COR-L47 (cell line): ENCODE measurements at regions not wholly inside any gene's neighbourhood (a gene's known extent, or its start where the extent isn't known, plus 50 kb on each side); places are given as distances from the start of the nearest gene placed in this dataset.
"Not testable (repeated sequence)": the region's sequence is repeated elsewhere in the genome, so short reads cannot be mapped to it uniquely, and the experiment has no call there.

Source experiments
- DNase-seq: peaks from one replicate; lab custom pipeline; 2025; lab: John Stamatoyannopoulos, UW

DNA sequence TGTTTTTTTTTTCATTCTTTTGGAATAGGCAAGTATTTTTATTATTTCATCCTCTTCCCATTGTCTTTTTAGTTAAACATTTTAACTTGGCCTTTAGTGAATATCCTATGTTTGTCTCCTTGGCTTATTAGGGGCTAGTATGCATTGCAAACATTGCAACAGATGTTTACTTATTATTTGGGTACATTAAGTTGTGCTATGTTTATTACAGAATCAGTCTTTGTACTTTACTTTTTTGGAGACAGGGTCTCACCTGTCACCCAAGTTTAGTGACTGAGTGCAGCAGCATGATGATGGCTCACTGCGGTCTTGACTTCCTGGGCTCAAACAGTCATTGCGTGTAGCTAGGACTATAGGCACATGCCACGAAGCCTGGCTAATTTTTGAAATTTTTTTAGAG lies 51.1 kb upstream of the NUDT6 start:
- DNase-seq, result no peak

DNA sequence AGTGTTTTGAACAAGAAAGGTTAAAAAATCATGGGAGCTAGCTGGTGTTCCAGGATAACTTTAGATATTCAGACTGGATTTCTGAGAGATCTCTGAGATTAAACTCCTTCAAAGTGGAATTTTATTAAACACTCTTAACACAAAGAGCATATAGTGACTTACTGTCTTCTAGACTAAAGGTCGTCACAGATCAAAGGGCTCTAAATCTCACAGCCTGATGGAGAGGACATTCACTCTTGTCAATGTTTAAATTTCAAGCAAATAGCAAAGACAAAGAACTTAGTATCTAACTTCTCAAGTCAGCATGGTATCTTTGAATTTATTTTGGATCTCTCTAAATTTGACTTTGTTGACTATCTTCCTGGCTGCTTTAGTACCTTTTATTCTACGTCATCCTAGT lies 53.7 kb upstream of the NUDT6 start:
- no peak for DNase-seq

DNA sequence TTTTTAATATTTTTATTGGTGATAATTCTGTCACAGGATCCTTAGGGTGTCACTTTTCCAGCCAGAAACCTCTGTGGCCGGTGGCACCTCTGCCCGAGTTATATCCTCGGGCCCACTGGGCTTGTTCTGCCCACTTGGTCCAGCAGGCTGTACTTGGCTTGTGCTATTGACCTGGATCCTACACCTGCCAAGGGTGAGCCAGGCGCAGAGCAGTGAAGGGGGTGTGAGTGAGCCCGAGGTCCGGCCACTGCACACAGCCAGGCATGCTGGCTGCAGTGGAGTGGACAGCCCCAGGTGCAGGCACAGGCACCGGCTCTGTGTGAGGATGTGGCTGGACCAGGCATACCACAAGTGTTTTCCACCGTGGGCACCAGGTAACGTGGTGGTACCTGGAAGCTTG lies 54.7 kb upstream of the NUDT6 start:
- DNase-seq, result no peak

DNA sequence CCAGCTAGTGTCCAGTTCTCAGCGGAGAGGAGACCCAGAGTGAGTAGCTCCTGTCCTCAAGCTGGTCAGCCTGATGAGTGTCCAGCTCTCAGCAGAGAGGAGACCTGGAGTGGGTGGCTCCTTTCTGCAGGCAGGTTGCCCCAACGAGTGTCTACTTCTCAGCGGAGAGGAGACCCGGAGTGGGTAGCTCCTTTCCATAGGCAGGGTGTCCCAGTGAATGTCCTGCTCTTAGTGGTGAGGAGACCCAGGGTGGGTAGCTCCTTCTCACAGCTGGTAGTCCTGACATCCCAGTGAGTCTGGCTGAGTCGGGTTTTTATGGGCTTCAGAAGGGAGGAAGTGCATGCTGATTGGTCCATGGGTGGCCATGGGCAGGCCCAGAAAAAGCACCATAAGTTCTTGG lies 55.7 kb upstream of the NUDT6 start:
- no peak for DNase-seq

DNA sequence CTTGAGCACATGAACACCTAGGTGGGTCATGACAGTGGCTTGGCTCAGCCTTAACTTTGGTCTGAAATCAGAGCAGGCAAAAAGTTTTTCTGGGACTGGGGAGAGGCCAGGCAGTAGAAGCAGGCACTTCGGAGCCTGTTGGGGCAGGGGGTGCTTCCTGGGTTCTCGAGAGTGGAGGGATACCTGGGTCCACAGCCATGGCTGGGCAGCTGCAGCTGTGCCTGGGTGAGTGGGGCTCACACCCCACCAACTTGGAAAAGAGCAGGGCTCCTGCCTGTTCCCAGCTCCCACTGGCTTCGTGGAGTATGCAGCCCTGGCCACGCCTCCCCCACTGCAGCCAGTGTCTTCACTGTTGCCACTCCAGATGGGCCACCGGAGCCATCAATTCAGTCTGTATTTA lies 56.4 kb upstream of the NUDT6 start:
- no peak for DNase-seq

DNA sequence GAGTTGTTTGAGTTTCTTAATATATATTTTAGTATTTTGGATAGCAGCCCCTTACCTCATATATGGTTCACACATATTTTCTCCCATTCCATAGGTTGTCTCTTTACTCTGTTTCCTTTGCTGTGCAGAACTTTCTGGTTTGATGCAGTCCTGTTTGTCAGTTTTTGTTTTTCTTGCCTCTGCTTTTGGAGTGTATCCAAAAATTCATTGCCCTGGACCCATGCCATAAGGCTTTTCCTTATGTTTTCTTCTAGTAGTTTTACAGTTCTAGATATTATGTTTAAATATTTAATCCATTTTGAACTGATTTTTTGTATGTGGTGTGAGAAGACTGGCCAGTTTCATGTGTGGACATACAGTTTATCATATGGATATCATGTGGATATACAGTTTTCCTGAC lies 58.5 kb upstream of the NUDT6 start:
- no peak for DNase-seq

DNA sequence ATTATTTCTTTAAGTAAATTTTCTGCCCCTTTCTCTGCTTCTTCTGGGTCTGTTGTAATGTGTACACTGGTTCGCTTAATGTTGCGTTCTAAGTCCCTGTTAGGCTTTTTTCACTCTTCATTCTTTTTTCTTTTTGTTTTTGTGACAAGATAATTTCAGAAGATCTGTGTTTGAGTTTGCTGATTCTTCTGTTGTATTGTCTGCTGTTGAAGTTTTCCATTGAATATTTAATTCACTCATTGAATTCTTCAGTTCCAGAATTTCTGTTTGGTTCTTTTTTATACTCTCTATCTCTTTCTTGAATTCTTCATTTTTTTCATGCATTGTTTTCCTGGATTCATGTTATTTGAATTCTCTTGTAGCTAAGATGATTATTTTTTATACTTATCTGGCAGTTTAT lies 66.3 kb upstream of the NUDT6 start:
- no peak for DNase-seq

DNA sequence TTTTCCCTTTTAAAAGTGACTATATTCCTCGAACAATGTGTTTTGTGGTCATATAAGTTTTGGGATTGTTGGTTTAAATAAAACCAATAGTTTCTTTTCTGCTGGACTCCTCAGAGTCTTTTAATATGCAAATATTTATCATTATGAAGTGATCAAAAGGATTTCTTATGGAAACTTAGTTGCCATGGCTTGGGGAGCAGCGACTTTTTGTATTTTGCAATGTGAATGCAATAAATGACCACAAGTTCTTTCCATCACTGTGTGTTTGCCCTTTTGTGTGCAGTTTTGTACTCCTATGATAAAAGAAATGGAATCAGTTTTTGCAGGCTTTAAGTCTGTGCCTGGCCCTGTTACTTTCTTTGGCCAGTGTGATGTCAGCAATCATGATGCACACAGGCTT lies 68.5 kb upstream of the NUDT6 start:
- no peak for DNase-seq

DNA sequence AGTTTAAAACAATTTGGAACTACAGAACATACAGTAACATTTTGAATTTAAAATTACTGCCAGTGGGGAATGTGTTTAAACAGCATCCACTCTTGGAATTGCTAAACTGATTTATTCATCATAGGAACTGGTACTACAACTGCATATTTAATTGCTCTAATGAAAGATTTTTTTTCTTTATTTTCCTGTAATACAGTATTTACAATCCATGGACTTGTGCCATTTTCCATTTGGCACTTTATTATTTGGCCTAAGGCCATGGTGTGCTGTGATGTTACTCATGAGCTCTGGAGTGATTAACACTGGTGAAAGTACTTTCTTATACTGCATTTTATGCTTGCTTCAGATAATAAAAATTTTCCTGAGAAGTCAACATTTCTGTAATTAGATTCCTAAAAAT lies 69.7 kb upstream of the NUDT6 start:
- no peak for DNase-seq

DNA sequence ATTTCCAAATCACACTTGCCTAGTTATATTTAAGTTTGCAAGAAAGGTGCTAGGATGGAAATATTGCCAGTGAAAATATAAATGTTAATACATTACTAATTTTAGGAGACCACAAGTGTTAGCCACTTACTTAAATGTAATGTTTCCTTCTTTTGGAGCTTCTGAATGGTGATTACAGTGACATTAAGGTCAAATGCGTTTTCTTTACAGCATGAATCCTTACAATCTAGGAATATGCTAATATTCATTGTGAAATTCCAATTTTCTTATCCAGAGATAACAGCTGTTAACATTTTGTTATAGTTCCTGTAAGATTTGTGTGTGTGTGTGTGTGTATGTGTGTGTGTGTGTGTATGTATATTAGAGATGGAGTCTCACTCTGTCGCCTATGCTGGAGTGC lies 70.2 kb upstream of the NUDT6 start:
- DNase-seq, result no peak

DNA sequence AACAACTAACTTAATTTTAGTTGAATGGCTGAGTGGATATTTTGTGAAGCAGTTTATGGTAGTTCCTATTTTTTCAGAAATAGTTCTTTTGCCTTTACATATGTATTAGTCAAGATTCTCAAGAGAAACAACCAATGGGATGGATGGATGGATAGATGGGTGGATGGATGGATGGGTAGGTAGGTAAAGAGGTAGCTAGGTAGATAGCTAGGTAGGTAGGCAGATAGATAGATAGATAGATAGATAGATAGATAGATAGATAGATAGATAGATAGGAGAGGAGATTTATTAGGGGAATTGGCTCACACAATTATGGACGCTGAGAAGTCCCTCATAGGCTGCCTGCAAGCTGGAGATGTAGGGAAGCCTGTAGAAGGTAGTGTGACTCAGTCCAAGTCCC lies 74.0 kb upstream of the NUDT6 start:
- DNase-seq, result no peak

DNA sequence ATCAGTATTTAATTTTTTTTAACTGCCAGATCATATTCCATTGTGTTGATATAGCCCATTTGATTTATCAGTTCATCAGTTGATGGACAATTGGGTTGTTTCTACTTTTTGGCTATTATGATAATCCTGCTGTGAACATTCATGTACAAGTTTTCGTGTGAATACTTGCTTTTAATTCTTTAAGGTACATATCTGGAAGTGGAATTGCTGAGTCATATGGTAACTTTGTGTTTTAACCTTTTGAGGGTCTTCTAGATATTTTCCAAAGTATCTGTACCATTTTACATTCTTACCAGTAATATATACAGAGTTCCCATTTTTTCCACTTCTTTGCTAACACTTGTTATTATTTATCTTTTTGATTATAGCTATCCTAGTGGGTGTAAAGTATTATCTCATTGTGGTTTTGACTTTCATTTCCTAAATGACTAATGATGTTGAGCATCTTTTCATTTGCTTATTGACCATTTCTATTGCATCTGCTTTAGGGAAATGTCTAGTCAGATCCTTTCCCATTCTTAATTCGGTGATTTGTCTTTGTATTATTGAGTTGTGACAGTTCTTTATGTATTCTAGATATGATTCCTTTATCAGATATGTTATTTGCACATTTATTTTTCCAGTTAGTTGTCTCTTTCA lies 75.2 kb upstream of the NUDT6 start:
- no peak for DNase-seq

DNA sequence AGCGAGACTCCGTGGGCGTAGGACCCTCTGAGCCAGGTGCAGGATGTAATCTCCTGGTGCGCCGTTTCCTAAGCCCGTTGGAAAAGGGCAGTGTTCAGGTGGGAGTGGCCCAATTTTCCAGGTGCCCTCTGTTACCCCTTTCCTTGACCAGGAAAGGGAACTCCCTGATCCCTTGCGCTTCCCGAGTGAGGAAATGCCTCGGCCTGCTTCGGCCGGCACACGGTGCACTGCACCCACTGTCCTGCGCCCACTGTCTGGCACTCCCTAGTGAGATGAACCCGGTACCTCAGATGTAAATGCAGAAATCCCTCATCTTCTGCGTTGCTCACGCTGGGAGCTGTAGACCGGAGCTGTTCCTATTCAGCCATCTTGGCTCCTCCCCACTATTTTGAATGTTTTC lies 81.7 kb upstream of the NUDT6 start:
- DNase-seq, result not testable (repeated sequence)

DNA sequence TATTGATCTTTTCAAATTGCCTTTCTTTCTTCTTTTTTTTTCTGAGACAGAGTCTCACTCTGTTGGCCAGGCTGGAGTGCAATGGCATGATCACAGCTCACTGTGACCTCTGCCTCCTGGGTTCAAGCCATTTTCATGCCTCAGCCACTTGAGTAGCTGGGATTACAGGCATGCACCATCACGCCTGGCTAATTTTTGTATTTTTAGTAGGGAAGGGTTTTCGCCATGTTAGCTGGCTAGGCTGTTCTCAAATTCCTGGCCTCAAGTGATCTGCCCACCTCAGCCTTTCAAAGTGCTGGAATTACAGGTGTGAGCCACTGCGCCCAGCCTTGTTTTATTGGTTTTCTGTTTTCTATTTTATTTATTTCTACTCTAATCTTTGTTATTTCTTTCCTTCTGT lies 82.7 kb upstream of the NUDT6 start:
- not testable (repeated sequence) for DNase-seq

DNA sequence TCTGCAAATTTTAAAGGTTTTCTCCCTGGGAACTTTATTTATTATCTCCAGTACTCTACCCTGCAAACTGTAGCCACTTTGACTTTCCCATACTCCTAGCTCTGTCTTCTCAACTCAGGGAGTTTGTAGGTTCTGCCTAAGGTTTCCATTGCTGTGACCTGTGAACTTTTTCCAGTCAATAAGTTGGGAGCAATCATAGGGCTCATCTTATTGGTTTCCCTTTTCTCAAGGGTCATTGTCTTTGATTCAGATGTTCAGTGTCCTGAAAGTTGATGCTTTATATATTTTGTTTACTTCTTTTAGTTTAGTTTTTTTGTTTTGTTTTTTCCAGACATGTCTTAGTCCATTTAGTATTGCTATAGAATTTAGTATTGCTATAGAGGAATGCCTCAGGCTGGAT lies 85.3 kb upstream of the NUDT6 start:
- DNase-seq, result no peak

DNA sequence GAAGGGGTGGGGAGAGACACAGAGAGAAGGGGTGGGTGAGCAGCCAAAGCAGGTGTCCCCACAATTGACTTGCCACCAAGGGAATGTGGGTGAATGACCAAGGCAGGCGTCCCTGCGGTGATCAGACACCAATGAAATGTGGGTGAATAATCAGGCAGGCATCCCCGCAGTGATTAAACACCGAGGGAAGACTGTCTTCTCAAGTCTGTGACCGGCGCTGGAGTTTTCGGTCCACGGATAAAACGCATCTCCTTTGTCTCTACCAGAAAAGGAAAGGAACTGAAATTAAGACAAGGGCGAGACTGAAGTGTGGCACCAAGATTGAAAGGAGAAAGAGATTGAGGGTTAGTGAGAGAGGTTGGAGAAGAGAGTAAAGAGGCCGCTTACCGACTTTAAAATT lies 90.0 kb upstream of the NUDT6 start:
- not testable (repeated sequence) for DNase-seq

DNA sequence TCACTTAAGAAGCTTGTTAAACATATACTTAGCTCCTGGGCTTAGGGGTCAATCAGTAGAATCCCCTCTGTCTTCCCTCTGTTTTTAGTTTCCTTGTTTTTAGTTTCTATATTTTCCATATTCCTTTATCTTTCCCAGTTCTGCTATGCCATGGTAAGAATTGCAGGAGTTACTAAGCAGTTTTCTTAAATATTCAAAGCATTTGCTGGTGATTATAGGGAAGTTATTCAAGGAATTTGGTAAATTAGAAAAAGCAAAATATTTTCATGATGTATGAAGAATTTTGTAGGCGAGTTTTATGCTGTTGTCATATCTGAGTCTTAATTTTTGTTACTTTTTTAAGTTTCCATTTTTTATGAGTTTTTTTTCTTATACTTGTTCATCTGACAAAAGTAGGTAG lies 91.6 kb upstream of the NUDT6 start:
- DNase-seq, result no peak

DNA sequence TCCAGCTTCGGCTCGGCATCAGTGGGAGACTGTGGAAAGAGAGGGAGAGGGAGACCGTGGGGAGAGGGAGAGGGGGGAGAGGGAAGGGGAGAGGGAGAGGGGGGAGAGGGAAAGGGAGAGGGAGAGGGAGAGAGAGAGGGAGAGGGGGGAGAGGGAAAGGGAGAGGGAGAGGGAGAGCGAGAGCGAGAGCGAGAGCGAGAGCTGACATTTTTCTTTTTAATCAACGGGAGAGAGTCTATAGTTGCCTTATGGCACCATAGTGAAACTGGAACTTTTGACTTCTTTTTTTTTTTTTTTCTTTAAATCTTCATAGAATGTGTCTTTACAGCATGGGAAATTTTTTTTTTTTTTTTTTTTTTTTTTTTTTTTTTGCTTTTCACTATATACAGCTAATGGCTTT lies 94.7 kb upstream of the NUDT6 start:
- DNase-seq, result no peak

DNA sequence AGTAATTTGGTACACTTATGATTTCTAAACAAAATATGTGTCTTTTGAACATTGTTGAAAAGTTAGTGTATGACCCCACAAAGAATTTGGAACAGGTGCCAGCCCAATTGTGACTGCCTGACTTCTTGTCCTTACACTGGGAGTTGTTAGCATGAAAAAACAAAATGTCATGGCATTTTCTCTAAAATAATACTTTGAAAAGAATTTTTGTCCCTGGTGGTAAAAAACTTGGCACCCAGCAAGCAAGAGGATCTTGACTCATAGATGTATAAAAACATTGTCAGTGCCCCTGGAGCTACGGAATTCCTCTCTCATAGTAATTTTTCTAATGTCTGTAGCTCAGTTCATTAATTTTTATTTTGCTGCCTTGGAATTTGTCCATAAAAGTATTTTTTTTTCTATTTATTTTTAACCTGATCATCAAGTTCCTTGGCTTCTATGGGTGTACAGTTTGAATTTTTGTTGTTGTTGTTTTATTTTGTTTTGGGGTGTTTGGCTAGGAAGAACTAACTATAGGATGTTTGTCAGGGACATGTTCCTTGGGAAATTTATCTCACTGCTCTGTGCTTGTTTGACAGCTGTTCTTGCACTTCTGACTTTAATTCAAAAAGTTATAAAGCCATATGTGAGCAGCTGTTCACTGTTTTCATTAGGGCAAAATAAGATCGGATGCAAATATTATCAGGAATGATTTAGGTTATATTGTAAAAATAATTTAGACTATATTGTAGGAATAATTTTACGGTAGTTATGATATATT lies 95.4 kb upstream of the NUDT6 start:
- no peak for DNase-seq

DNA sequence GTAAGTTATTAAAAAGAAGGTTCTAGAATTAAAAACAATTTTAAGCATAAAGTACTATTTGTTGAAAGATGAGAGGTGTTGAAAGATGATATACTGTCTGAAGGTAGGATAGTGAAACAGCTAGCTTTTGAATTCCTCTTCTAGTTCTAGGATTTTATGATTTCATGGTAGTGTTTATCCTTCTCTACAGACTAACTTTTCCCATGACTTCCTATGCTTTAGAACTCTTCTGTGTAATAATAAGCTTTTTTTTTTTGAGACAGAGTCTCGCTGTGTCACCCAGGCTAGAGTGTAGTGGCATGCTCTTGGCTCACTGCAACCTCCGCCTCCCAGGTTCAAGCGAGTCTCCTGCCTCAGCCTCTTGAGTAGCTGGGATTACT lies 96.0 kb upstream of the NUDT6 start:
- no peak for DNase-seq

DNA sequence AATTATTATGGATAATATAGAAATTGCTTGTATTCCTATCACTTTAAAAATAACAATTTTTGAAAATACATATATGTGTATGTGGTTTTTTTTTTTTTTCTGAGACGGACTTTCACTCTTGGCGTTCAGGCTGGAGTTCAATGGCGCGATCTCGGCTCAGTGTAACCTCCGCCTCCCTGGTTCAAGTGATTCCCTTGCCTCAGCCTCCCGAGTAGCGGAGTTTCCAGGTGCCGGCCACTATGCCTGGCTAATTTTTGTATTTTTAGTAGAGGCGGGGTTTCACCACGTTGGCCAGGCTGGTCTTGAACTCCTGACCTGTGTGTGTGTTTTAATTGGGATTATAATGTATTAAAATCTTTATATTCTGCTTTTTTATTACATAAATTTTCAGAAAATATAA lies 97.9 kb upstream of the NUDT6 start:
- DNase-seq, result no peak

DNA sequence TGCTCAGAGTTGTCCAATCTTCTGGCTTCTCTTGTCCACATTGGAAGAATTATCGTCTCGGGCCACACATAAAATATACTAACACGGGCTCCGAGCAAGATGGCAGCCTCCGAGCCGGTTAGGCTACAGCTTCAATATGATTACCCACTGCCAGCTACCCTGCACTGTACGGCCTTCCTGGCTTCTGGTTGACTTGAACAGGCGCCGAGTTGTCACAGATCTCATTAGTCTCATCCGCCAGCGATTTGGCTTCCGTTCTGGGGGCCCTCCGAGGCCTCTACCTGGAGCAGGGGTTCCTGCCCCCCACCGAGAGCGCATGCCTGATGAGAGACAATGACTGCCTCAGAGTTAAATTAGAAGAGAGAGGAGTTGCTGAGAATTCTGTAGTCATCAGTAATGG lies 101.2 kb upstream of the NUDT6 start:
- no peak for DNase-seq

DNA sequence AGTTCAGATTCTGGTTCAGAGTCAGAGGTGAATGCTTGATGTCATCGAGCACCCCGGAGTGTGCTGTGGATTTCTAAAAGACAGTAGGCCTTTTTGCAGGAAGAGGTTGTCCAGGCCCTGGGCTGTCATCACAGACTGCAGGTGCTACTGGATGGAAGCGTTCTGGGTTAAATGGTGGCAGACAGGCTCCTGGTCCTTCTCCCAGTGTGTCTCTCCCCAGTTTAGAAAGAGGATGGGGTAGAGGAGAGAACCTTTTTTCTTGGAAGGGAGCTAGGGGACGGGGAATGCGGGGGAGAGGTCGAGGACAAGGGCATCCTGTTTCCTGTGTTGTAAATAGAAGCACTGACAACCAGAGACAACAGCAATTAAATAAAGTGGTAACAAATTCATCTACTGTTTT lies 102.3 kb upstream of the NUDT6 start:
- DNase-seq, result no peak

DNA sequence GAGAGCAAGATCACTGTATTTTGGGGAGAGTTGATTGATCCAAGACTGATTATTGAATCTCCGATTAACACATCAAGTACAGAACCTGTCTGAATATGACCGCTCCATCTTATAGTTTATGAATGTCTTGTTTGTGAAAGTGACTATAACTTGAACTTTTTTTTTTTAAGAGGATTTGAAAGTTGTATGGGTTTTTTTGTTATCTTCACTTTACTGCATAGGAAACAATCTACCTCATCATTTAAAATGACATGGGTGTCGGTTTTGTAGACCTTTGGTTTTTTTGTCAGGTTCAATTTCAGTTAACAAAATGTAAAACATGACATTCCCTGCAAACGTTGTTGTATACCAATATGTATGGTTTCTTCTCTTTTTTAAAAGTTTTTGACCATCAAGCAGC lies 103.0 kb upstream of the NUDT6 start:
- DNase-seq, result no peak
